HG03442 (cell line): ENCODE measurements at regions not wholly inside any gene's neighbourhood (a gene's known extent, or its start where the extent isn't known, plus 50 kb on each side); places are given as distances from the start of the nearest gene placed in this dataset.
"Not testable (repeated sequence)": the region's sequence is repeated elsewhere in the genome, so short reads cannot be mapped to it uniquely, and the experiment has no call there.

Experiments used
- ATAC-seq: cut with Tn5 transposase; IDR thresholded peaks from one replicate; pipeline ENCODE4 v1.9.1; 2021; ENCODE audit warnings: mild to moderate bottlenecking, moderate library complexity; ENCODE audit not compliant: unreplicated experiment

DNA sequence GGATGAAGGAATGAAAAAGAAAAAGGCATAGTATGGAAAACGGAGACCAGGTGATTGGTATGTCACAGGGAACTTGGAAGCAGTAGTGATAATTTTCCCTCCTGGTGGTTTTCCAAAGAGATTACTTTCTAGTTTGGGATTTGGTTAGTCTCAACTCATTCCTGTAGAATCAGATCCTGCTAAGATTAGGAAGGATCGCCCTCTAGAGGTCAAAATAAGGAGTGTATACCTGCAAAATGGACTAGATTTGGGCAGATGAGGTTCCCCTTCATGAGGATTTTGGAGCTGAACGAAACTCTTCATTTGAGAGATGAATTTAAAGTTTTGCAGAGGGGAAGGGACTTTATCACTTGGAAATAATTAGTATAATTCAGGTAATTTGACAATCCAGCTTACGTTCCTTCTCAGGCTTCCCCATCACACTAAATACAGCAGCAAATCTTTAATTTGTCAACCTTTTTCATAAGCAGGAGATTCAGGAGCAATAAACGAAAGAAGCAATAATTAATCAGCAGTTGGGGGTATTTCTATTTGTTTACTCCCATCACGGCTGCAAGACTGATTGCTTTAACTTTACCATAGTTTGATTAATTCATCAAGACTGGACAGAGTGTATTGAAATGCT, 65.2 kb downstream of the CCDC195 start:
- peak; percentile 68 for ATAC-seq

DNA sequence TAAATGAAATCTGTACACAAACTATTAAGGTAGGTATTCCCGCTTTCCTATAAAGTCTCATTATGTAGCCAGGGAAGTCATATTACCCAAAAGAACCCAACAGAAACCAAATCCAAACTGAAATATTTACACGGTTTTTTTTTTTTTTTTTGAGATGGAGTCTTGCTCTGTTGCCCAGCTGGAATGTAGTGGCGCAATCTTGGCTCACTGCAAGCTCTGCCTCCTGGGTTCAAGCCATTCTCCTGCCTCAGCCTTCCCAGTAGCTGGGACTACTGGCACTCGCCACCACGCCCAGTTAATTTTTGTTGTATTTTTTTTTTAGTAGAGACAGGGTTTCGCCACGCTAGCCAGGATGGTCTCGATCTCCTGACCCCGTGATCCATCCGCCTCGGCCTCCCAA, 62.5 kb upstream of the CUL3 start:
- ATAC-seq: not testable (repeated sequence)

DNA sequence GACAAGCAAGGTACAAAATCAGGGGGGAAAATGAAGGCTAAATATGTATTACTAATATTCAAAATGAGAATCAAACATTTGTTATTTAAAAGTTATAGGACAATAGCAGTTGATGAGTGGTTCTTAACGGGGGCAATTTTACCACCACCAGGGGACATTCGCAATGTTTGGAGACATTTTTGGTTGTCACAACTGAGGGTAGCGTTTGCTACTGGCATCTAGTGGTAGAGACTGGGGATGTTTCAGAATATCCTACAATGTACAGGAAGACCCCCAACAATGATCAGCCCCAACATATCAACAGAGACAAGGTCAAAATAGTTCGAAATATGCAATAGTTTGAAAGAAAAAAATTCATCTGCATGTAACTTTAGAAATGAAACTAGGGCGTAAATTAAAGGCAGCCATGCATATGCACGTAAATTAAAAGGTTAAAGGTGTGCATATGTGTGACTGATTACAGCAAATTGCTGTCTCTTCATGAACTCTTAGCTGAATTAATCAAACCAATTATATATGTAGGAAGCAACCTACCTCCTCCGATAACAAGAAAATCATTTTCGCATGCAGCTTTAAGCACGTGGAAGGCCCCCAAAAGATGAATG, 61.2 kb upstream of the CUL3 start:
- no peak for ATAC-seq

DNA sequence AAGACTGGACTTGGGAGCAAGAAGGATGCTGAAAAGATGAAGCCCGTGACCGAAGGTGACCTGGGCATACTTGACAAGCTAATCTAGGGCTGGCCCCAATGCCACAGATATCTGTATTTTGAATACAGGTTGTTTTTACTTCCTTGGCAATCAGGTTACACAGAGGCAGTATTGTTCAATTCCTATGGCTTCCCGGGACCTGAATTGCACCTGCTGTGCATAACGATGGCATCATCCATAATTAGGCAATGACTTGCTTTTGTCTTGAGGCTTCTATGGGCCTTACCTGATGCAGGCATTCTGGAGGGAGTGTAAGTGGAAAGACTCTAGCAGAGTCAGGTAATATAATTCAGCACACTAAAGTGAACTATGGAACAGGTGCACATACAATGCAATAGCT, 60.6 kb upstream of the CUL3 start:
- ATAC-seq: no peak

DNA sequence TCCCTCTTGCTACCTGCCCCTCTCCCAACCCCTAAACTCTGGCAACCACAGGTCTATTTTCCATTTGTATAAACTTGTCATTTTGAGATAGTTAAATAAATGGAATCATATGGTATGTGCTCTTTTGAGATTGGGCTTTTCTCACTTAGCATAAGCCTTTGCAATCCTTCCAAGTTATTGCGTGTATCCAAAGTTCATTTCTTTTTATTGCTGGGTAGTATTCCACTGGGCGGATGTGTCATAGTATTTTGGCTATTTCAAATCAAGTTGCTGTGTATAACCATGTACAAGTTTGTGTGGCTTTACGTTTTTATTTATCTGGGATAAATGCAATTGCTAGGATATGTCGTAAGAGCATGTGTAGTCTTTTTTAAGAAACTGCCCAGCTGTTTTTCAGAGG, 55.5 kb upstream of the CUL3 start:
- ATAC-seq: no peak

DNA sequence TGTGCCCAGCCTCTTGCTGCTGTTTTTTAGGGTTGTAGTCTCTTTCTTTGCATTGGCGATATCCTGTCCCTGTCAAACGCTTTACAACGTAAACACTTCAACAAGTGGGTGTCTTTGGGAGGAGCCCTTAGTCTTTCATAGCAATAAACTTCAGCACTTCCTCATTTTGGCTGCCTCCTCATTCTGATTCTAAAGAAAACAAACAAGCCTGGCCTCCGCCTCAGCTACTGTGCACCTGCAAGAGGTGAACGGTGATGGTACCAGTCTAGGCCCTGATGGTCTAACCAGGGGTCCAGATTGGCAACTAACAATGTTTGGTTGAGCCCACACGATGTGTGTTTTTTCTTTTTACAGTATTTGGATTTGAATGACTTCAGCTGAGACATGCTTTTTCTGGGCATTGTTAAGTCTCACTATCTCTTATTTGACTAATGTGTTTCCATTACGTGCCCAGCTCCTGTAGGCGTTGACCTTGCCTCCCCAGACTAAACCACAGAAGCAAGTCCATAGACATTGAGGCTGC, 53.2 kb upstream of the CUL3 start:
- ATAC-seq: peak; percentile 90
